ENCODE measurements at regions not wholly inside any gene's neighbourhood (a gene's known extent, or its start where the extent isn't known, plus 50 kb on each side); places are given as distances from the start of the nearest gene placed in this dataset.

- TF ChIP-seq POLR2A (IDR thresholded peaks at IDR 0.05) (no peak), CTCF (IDR thresholded peaks at IDR 0.05) (no peak)
Observed at GRCh38 chrX:122940199-122940598, 243.9 kb upstream of the GRIA3 start.
